HUES48 (cell line): ENCODE measurements at regions not wholly inside any gene's neighbourhood (a gene's known extent, or its start where the extent isn't known, plus 50 kb on each side); places are given as distances from the start of the nearest gene placed in this dataset.

ENCODE experiments used
- H3K27ac ChIP-seq: one replicate; pipeline ENCODE4 v1.7.0; 2013; ENCODE audit warnings: low read depth, low read length, inconsistent platforms
- H3K27me3 ChIP-seq: 2 replicates; pipeline ENCODE4 v1.6.1; 2013; ENCODE audit warnings: mild to moderate bottlenecking, low read length; ENCODE audit not compliant: control insufficient read depth, insufficient read depth
- H3K36me3 ChIP-seq: 2 replicates; pipeline ENCODE4 v1.6.1; 2013; ENCODE audit warnings: low read length; ENCODE audit not compliant: control insufficient read depth, insufficient read depth
- H3K4me1 ChIP-seq: 2 replicates; pipeline ENCODE4 v1.6.1; 2013; ENCODE audit warnings: mild to moderate bottlenecking, low read length; ENCODE audit not compliant: control insufficient read depth, insufficient read depth
- H3K4me3 ChIP-seq: 2 replicates; pipeline ENCODE4 v1.5.1; 2013; ENCODE audit warnings: mild to moderate bottlenecking, low read depth, low read length
- H3K9ac ChIP-seq: 2 replicates; pipeline ENCODE4 v1.6.1; 2013; ENCODE audit warnings: mild to moderate bottlenecking, low read depth, low read length, moderate library complexity
- H3K9me3 ChIP-seq: 2 replicates; pipeline ENCODE4 v1.6.1; 2013; ENCODE audit warnings: low read length; ENCODE audit not compliant: control insufficient read depth, insufficient read depth

DNA sequence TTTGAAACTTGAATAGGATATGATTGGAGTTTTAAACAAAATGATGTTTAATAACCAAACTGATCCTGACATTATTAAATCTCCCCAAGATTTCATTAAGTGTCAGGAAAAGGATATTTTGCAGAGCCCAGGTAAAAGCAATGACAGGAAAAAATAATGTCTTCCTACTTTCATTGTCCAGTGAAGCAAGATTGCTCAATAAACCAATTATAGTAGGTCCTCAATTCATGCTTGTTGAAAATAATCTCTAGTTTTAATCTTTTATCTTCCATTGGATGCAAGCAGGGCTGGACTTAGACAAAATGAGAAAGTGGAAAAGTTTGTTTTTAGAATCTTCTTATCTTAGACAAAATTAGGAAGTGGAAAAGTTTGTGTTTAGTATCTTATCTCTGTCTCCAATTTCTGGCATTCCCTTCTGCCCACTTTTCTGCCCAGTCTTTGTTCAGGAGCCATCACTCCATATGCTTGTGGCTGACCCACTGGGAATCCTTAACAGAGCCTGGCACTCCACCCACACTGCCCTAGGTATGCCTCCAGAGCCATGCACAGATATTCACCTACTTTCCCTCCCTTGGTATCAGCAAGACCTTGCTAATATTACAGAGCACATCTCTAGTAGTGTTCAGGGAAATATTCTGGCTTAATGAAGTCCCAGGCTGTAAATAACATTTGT is 57.0 kb upstream of the CARMIL1 start:
- no peak overlapping the region for H3K9ac ChIP-seq
- no peaks in the 10 kb centered on the region for H3K9me3 ChIP-seq
- H3K36me3 ChIP-seq, result no peaks in the 10 kb centered on the region
- H3K27me3 ChIP-seq, result no peaks in the 10 kb centered on the region
- H3K4me3 ChIP-seq, result no peak overlapping the region
- H3K4me1 ChIP-seq, result no peaks in the 10 kb centered on the region
- no peak overlapping the region for H3K27ac ChIP-seq

DNA sequence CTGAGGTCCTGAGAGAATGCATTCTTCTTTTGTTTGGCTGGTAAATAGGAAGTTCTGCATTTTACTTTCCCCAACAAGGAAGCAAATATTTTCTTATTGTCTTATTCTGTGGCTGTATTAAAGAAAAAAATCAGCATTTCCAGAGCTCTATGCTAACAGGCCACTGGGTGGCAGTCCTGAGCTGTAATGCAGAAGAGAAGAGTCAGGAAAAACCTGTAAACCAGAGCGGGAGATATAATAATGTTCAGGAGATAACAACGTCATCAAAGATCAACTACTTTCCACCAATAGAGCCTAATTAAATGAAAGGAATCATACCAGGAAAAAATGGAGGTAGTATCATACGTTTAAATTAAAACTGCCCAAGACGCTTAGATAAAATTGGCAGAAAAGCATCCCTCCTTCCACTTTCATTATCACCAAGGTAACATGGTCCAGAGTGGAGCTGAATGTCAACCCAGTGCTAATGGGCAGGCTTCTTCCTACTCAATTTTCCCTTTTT is 55.6 kb upstream of the CARMIL1 start:
- H3K9me3 ChIP-seq, result no peaks in the 10 kb centered on the region
- H3K27ac ChIP-seq, result no peak overlapping the region
- no peak overlapping the region for H3K9ac ChIP-seq
- H3K4me3 ChIP-seq, result no peak overlapping the region
- H3K4me1 ChIP-seq, result no peaks in the 10 kb centered on the region
- H3K36me3 ChIP-seq, result no peaks in the 10 kb centered on the region
- no peaks in the 10 kb centered on the region for H3K27me3 ChIP-seq

DNA sequence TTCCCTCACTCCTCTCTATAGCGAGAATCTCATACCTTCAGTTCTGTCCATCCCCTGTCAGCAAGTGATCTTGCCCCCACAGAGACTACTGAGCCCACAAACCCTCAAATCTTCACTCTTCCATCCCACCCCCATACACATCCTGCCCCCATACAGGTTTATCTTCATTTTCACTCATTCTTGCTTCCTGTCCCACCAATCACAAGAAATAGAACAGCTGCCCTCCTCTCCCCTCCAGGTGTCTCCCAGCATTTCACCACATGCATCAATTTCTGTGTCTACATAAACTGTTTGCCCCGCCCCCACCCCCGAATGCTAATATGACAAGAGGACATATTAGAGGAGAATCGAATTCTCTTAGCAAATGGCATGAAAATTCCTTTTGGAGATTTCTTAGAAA is 54.9 kb upstream of the CARMIL1 start:
- Histone ChIP-seq H3K36me3 (no peaks in the 10 kb centered on the region), H3K4me3 (no peak overlapping the region), H3K27ac (no peak overlapping the region), H3K9me3 (no peaks in the 10 kb centered on the region), H3K4me1 (no peaks in the 10 kb centered on the region), H3K27me3 (no peaks in the 10 kb centered on the region), H3K9ac (no peak overlapping the region)

DNA sequence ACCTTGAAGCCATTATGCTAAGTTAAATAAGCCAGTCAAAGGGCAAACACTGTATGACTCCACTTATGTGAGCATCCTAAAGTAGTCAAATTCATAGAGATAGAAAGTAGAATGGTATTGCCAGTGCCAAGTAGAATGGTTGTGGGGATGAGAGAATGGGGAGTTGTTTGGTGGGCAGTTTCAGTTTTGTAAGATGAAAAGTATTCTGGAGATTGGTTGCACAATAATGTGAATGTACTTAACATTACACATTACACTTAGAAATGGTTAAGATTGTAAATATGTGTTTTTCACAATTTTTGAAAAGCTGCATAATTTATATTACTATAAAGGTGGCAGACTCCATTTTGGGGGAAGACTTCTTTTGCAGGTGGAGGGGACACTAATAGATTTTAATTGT is 51.3 kb upstream of the CARMIL1 start:
- Histone ChIP-seq H3K9ac (no peak overlapping the region), H3K36me3 (no peaks in the 10 kb centered on the region), H3K4me1 (no peaks in the 10 kb centered on the region), H3K27ac (no peak overlapping the region), H3K9me3 (no peaks in the 10 kb centered on the region), H3K4me3 (no peak overlapping the region), H3K27me3 (no peaks in the 10 kb centered on the region)
